H1 (cell line): ENCODE measurements at regions not wholly inside any gene's neighbourhood (a gene's known extent, or its start where the extent isn't known, plus 50 kb on each side); places are given as distances from the start of the nearest gene placed in this dataset.
A peak's percentile ranks its signal among the peaks of the same experiment; 100 is the strongest.

Experiments
- CTCF ChIA-PET: fragments of 300-600 bp; sonication (Branson Sonifier 250); formaldehyde crosslinking; loops from one replicate; lab custom pipeline; 2021; ENCODE audit not compliant: partially characterized antibody; lab: Charles Lee
- POLR2A ChIA-PET: fragments of 300-600 bp; sonication (Branson Sonifier 250); formaldehyde crosslinking; loops from one replicate; lab custom pipeline; 2021; ENCODE audit warnings: inconsistent platforms; ENCODE audit not compliant: partially characterized antibody; lab: Charles Lee
- DNase-seq, 2 experiments: peaks; one replicate each; pipeline versions ENCODE4 v3.0.0 to v3.0.0-alpha.2; 2010 to 2022; ENCODE audit warnings: low spot score in 2 of 2, low read depth in 1 of 2, mixed read lengths in 1 of 2
- FAIRE-seq: peaks from 2 replicates; lab custom pipeline; 2011; peaks lifted over from hg19 to GRCh38; lab: Jason Lieb, UNC
- H2AFZ ChIP-seq: 2 replicates; pipeline ENCODE4 v1.8.1; 2012; ENCODE audit warnings: low read length, inconsistent platforms
- H2AK5ac ChIP-seq: 2 replicates; pipeline ENCODE4 v1.6.1; 2013; ENCODE audit warnings: low read depth, low read length
- H2BK120ac ChIP-seq: replicated peaks from 2 replicates; pipeline ENCODE3; 2013; ENCODE audit warnings: low read depth, low read length, inconsistent platforms
- H2BK12ac ChIP-seq: 2 replicates; pipeline ENCODE4 v1.6.1; 2013; ENCODE audit warnings: low read depth, low read length
- H2BK15ac ChIP-seq: 2 replicates; pipeline ENCODE4 v1.6.1; 2013; ENCODE audit warnings: low read length
- H2BK20ac ChIP-seq: 2 replicates; pipeline ENCODE4 v1.6.1; 2013; ENCODE audit warnings: low read length
- H2BK5ac ChIP-seq: 2 replicates; pipeline ENCODE4 v1.6.1; 2013; ENCODE audit warnings: low read depth, low read length
- H3K14ac ChIP-seq: 2 replicates; pipeline ENCODE4 v1.6.1; 2013; ENCODE audit warnings: inconsistent platforms; ENCODE audit not compliant: insufficient read length
- H3K18ac ChIP-seq: 2 replicates; pipeline ENCODE4 v1.6.1; 2013; ENCODE audit warnings: low read length; ENCODE audit errors: extremely low read depth
- H3K23ac ChIP-seq: 2 replicates; pipeline ENCODE4 v1.6.1; 2013; ENCODE audit warnings: inconsistent platforms; ENCODE audit not compliant: insufficient read length
- H3K23me2 ChIP-seq: 2 replicates; pipeline ENCODE4 v1.6.1; 2013; ENCODE audit warnings: low read depth, low read length
- H3K27ac ChIP-seq: 2 replicates; pipeline ENCODE4 v1.6.1; 2011; ENCODE audit warnings: low read depth, low read length, inconsistent platforms
- H3K27me3 ChIP-seq, 4 experiments: replicated peaks in 1 of 4; 1 replicate in 1 of 4; 2 replicates in 3 of 4; pipeline versions ENCODE4 v1.6.1 to v1.8.1; 2011 to 2013; ENCODE audit warnings: low read length in 3 of 4, mild to moderate bottlenecking in 3 of 4, inconsistent platforms in 2 of 4, mixed read lengths in 2 of 4, moderate library complexity in 1 of 4; ENCODE audit not compliant: control insufficient read depth in 3 of 4, insufficient read depth in 3 of 4; ENCODE audit errors: extremely low read depth in 1 of 4
- H3K36me3 ChIP-seq, 4 experiments: 2 replicates each; pipeline versions ENCODE4 v1.6.1 to v1.8.1; 2011 to 2013; ENCODE audit warnings: mild to moderate bottlenecking in 4 of 4, low read length in 3 of 4, moderate library complexity in 2 of 4, control low read depth in 1 of 4, inconsistent platforms in 1 of 4; ENCODE audit not compliant: insufficient read depth in 4 of 4, control insufficient read depth in 2 of 4
- H3K4ac ChIP-seq: replicated peaks from 2 replicates; pipeline ENCODE3; 2013; ENCODE audit warnings: low read length, low read depth, mixed read lengths, inconsistent platforms; ENCODE audit not compliant: insufficient read length
- H3K4me1 ChIP-seq, 4 experiments: replicated peaks in 1 of 4; 1 replicate in 1 of 4; 2 replicates in 3 of 4; pipeline versions ENCODE4 v1.6.1 to v1.8.1; 2011 to 2013; ENCODE audit warnings: low read length in 3 of 4, inconsistent platforms in 2 of 4, mixed read lengths in 1 of 4; ENCODE audit not compliant: insufficient read depth in 4 of 4, control insufficient read depth in 3 of 4
- H3K4me2 ChIP-seq, 2 experiments: 2 replicates each; pipeline versions ENCODE4 v1.6.1 to v1.8.1; 2011 to 2013; ENCODE audit warnings: low read depth in 2 of 2, low read length in 2 of 2, control low read depth in 1 of 2, inconsistent platforms in 1 of 2, mild to moderate bottlenecking in 1 of 2; ENCODE audit not compliant: insufficient read depth in 1 of 2
- H3K4me3 ChIP-seq, 4 experiments: fragments of 200-600, 300-600 bp in 1 of 4; sonication (generic), shearing (Covaris generic), sonication (Bioruptor Twin) in 1 of 4; 2 replicates each; pipeline versions ENCODE4 v1.5.1 to v1.8.1; 2011 to 2016; ENCODE audit warnings: low read length in 4 of 4, low read depth in 3 of 4, control low read depth in 2 of 4, inconsistent platforms in 2 of 4, mild to moderate bottlenecking in 2 of 4, mixed read lengths in 1 of 4, moderate library complexity in 1 of 4; ENCODE audit not compliant: insufficient read depth in 2 of 4; ENCODE audit errors: extremely low read depth in 1 of 4
- H3K56ac ChIP-seq: replicated peaks from 2 replicates; pipeline ENCODE3; 2013; ENCODE audit warnings: low read depth, mild to moderate bottlenecking, mixed read lengths, low read length, inconsistent platforms; ENCODE audit not compliant: insufficient read length
- H3K79me1 ChIP-seq: 2 replicates; pipeline ENCODE4 v1.6.1; 2013; ENCODE audit warnings: low read depth, low read length, control low read depth
- H3K79me2 ChIP-seq, 2 experiments: 2 replicates each; pipeline versions ENCODE4 v1.6.1 to v1.8.1; 2012 to 2013; ENCODE audit warnings: low read length in 2 of 2, mild to moderate bottlenecking in 2 of 2, inconsistent platforms in 1 of 2; ENCODE audit not compliant: insufficient read depth in 2 of 2, control insufficient read depth in 1 of 2
- H3K9ac ChIP-seq, 4 experiments: replicated peaks in 1 of 4; 1 replicate in 1 of 4; 2 replicates in 3 of 4; pipeline versions ENCODE4 v1.6.1 to v1.8.1; 2011 to 2013; ENCODE audit warnings: low read depth in 3 of 4, low read length in 3 of 4, control low read depth in 2 of 4, mild to moderate bottlenecking in 2 of 4, moderate library complexity in 2 of 4, inconsistent platforms in 1 of 4; ENCODE audit errors: extremely low read depth in 1 of 4
- H3K9me3 ChIP-seq, 2 experiments: 2 replicates each; pipeline versions ENCODE4 v1.6.1 to v1.8.1; 2012 to 2013; ENCODE audit warnings: mild to moderate bottlenecking in 2 of 2, moderate library complexity in 2 of 2, control low read depth in 1 of 2, inconsistent platforms in 1 of 2, low read depth in 1 of 2, low read length in 1 of 2, mixed read lengths in 1 of 2; ENCODE audit not compliant: insufficient read depth in 2 of 2
- H4K20me1 ChIP-seq, 2 experiments: replicated peaks in 1 of 2; 2 replicates each; pipeline versions ENCODE3 to v1.8.1; 2011 to 2013; ENCODE audit warnings: inconsistent platforms in 2 of 2, low read length in 2 of 2, mild to moderate bottlenecking in 1 of 2; ENCODE audit not compliant: insufficient read depth in 2 of 2, control insufficient read depth in 1 of 2
- H4K5ac ChIP-seq: 2 replicates; pipeline ENCODE4 v1.6.1; 2013; ENCODE audit warnings: low read length, low read depth, mixed read lengths, inconsistent platforms; ENCODE audit not compliant: insufficient read length
- H4K8ac ChIP-seq: 2 replicates; pipeline ENCODE4 v1.8.0; 2013; ENCODE audit warnings: mild to moderate bottlenecking, moderate library complexity, low read length, inconsistent platforms; ENCODE audit not compliant: insufficient read depth; ENCODE audit errors: extremely low read depth
- H4K91ac ChIP-seq: replicated peaks from 2 replicates; pipeline ENCODE3; 2013; ENCODE audit warnings: low read length, mixed read lengths, inconsistent platforms; ENCODE audit not compliant: insufficient read length
- BCL11A ChIP-seq, 2 experiments: IDR thresholded peaks; one replicate each; pipeline ENCODE4 v1.6.1; 2011; ENCODE audit warnings: low read depth in 2 of 2, low read length in 2 of 2, mild to moderate bottlenecking in 2 of 2
- EP300 ChIP-seq, 2 experiments: IDR thresholded peaks; 1 replicate in 1 of 2; 2 replicates in 1 of 2; pipeline ENCODE4 v1.6.1; 2011 to 2012; ENCODE audit warnings: low read depth in 2 of 2, low read length in 2 of 2, mild to moderate bottlenecking in 2 of 2, borderline replicate concordance in 1 of 2, inconsistent platforms in 1 of 2, moderate library complexity in 1 of 2
- FOSL1 ChIP-seq: IDR thresholded peaks from 2 replicates; pipeline ENCODE4 v1.6.1; 2011; ENCODE audit warnings: mild to moderate bottlenecking, low read depth, low read length, moderate library complexity; ENCODE audit not compliant: insufficient read depth
- GABPA ChIP-seq: IDR thresholded peaks from 2 replicates; pipeline ENCODE4 v1.6.1; 2011; ENCODE audit warnings: mild to moderate bottlenecking, low read length, moderate library complexity, borderline replicate concordance; ENCODE audit not compliant: insufficient read depth
- GTF2F1 ChIP-seq: IDR thresholded peaks from 2 replicates; pipeline ENCODE4 v1.6.1; 2012; ENCODE audit warnings: low read depth, low read length, improper control_type of control experiment, borderline replicate concordance
- JUN ChIP-seq: IDR thresholded peaks from 2 replicates; pipeline ENCODE4 v1.6.1; 2011; ENCODE audit warnings: low read depth, mild to moderate bottlenecking, improper control_type of control experiment, low read length
- KDM1A ChIP-seq: fragments of 200-600, 300-600 bp; sonication (generic); IDR thresholded peaks from 2 replicates; pipeline ENCODE4 v1.7.1; 2016; ENCODE audit warnings: mild to moderate bottlenecking, low read length, borderline replicate concordance
- MAFK ChIP-seq: IDR thresholded peaks from 2 replicates; pipeline ENCODE4 v1.6.1; 2012; ENCODE audit warnings: low read depth, mild to moderate bottlenecking, improper control_type of control experiment, low read length
- NANOG ChIP-seq: IDR thresholded peaks from 2 replicates; pipeline ENCODE4 v1.6.1; 2011; ENCODE audit warnings: low read length, low read depth, mild to moderate bottlenecking, inconsistent platforms; ENCODE audit not compliant: insufficient read depth, poor library complexity, severe bottlenecking
- PHF8 ChIP-seq: fragments of 200-600 bp; sonication (generic); conservative IDR thresholded peaks from 2 replicates; pipeline ENCODE4 v1.7.1; 2012; ENCODE audit warnings: low read depth, mild to moderate bottlenecking, inconsistent platforms, low read length, moderate library complexity
- WGBS, 2 experiments: shearing (Covaris generic) in 1 of 2; methylation state at CpG; one replicate each; pipeline versions ENCODE4 v1.1.6 to v1.1.7; 2013 to 2015; ENCODE audit warnings: low lambda C conversion rate in 2 of 2, mixed read lengths in 2 of 2, inconsistent platforms in 1 of 2, low coverage in 1 of 2, missing lambda C conversion rate in 1 of 2; ENCODE audit not compliant: insufficient replicate concordance in 2 of 2, insufficient coverage in 1 of 2, insufficient read length in 1 of 2; ENCODE audit errors: extremely low coverage in 1 of 2, missing lambda C conversion rate in 1 of 2; 5-methylcytosine and 5-hydroxymethylcytosine counted together
- TF ChIP-seq, protein P1 (sequence below): IDR thresholded peaks from 2 replicates; pipeline ENCODE4 v1.6.1; 2012; ENCODE audit warnings: inconsistent platforms

- peak; percentile 17 to 62 for DNase-seq
- no peaks in the 10 kb centered on the region for H3K27me3 ChIP-seq
- TF ChIP-seq KDM1A (no peak), PHF8 (no peak), MAFK (no peak), EP300 (IDR thresholded peaks at IDR 0.05; ENCODE audit: borderline replicate concordance in 1 of 2, low read depth in 2 of 2, low read length in 2 of 2) (no peak), GABPA (0 out of 2 replicates have a peak, but pooled peaks have one; percentile 25), GTF2F1 (no peak), FOSL1 (no peak), NANOG (no peak), JUN (no peak), BCL11A (IDR thresholded peaks at IDR 0.05; ENCODE audit: low read depth in 2 of 2, low read length in 2 of 2) (no peak)
- TF ChIP-seq, protein P1, sequence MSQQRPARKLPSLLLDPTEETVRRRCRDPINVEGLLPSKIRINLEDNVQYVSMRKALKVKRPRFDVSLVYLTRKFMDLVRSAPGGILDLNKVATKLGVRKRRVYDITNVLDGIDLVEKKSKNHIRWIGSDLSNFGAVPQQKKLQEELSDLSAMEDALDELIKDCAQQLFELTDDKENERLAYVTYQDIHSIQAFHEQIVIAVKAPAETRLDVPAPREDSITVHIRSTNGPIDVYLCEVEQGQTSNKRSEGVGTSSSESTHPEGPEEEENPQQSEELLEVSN, result no peak
These were observed 129.3 kb upstream of the IGF1R start for GRCh38 chr15:98518823-98519561.

More at GRCh38 chr15:98518823-98519561, 129.3 kb upstream of the IGF1R start:
- Histone ChIP-seq H2BK12ac (no peak overlapping the region), H4K91ac (no peak overlapping the region), H4K20me1 (no peaks in the 10 kb centered on the region), H3K23ac (no peak overlapping the region), H3K23me2 (no peaks in the 10 kb centered on the region), H2BK5ac (no peak overlapping the region), H4K5ac (no peak overlapping the region), H3K4me3 (no peak overlapping the region), H3K14ac (no peak overlapping the region), H2AK5ac (no peak overlapping the region), H2BK20ac (no peak overlapping the region), H4K8ac (no peak overlapping the region), H3K18ac (no peak overlapping the region), H3K56ac (no peak overlapping the region), H3K9me3 (no peaks in the 10 kb centered on the region), H2BK15ac (no peak overlapping the region), H3K27ac (no peak overlapping the region), H3K79me2 (no peaks in the 10 kb centered on the region), H3K4me1 (no peaks in the 10 kb centered on the region; a peak in 1 of 7 replicates), H2BK120ac (no peak overlapping the region), H2AFZ (no peak overlapping the region), H3K36me3 (no peaks in the 10 kb centered on the region), H3K79me1 (no peaks in the 10 kb centered on the region), H3K4ac (no peak overlapping the region), H3K9ac (no peak overlapping the region), H3K4me2 (peak overlapping the region in 1 of 2 experiments; percentile 4; a peak in 1 of 4 replicates)
- ChIA-PET CTCF (interaction anchor here (0.6 to 9.2 kb wide), 47 partner anchors 9 to 576 kb away, joined by 3 to 124 read pairs (median 4); partner anchors contain the start of gene IGF1R), POLR2A (interaction anchor here (0.8 to 1.0 kb wide), 2 partner anchors 128 to 146 kb away, joined by 3 to 4 read pairs; no protein-coding TSS in a partner anchor)
- WGBS, 2 experiments, result 47% methylated on average over 19 of the region's 19 CpGs; no CpG with 5 or more reads in 1 of the 2 experiments
- peak; percentile 88 for FAIRE-seq
